ENCODE measurements at regions not wholly inside any gene's neighbourhood (a gene's known extent, or its start where the extent isn't known, plus 50 kb on each side); places are given as distances from the start of the nearest gene placed in this dataset.

- no peak for TF ChIP-seq CTCF (conservative IDR thresholded peaks at IDR 0.05; ENCODE audit: low read depth, low read length)
- TF ChIP-seq EZH2 (IDR thresholded peaks at IDR 0.05; ENCODE audit: borderline replicate concordance, low read depth, low read length, poor library complexity, severe bottlenecking) = no peak
Measured at GRCh38 chr15:38617831-38618230, 53.2 kb upstream of the RASGRP1 start.
